GM12873 (cell line): ENCODE measurements at regions not wholly inside any gene's neighbourhood (a gene's known extent, or its start where the extent isn't known, plus 50 kb on each side); places are given as distances from the start of the nearest gene placed in this dataset.

Experiments used
- CTCF ChIP-seq: IDR thresholded peaks from 2 replicates; pipeline ENCODE4 v1.5.1; 2012; ENCODE audit warnings: low read depth, mild to moderate bottlenecking, moderate library complexity, low read length, control low read depth; ENCODE audit not compliant: insufficient read depth; ENCODE audit errors: missing control alignments

GRCh38 chr5:92912283-92912682 is 668.7 kb downstream of the NR2F1-AS1 start:
- TF ChIP-seq CTCF = no peak

GRCh38 chr5:92911851-92912250 is 669.2 kb downstream of the NR2F1-AS1 start:
- TF ChIP-seq CTCF = no peak

GRCh38 chr5:92911293-92911692 is 669.7 kb downstream of the NR2F1-AS1 start:
- no peak for TF ChIP-seq CTCF

- peak; percentile 52 for TF ChIP-seq CTCF
These were observed 671.4 kb downstream of the NR2F1-AS1 start for GRCh38 chr5:92909602-92909962.

- no peak for TF ChIP-seq CTCF
These were observed 671.9 kb downstream of the NR2F1-AS1 start for GRCh38 chr5:92908952-92909601.

GRCh38 chr5:92907938-92908606 is 672.9 kb downstream of the NR2F1-AS1 start:
- TF ChIP-seq CTCF = no peak

GRCh38 chr5:92906798-92907376 is 674.1 kb downstream of the NR2F1-AS1 start:
- no peak for TF ChIP-seq CTCF
